ENCODE measurements at regions not wholly inside any gene's neighbourhood (a gene's known extent, or its start where the extent isn't known, plus 50 kb on each side); places are given as distances from the start of the nearest gene placed in this dataset.

DNA sequence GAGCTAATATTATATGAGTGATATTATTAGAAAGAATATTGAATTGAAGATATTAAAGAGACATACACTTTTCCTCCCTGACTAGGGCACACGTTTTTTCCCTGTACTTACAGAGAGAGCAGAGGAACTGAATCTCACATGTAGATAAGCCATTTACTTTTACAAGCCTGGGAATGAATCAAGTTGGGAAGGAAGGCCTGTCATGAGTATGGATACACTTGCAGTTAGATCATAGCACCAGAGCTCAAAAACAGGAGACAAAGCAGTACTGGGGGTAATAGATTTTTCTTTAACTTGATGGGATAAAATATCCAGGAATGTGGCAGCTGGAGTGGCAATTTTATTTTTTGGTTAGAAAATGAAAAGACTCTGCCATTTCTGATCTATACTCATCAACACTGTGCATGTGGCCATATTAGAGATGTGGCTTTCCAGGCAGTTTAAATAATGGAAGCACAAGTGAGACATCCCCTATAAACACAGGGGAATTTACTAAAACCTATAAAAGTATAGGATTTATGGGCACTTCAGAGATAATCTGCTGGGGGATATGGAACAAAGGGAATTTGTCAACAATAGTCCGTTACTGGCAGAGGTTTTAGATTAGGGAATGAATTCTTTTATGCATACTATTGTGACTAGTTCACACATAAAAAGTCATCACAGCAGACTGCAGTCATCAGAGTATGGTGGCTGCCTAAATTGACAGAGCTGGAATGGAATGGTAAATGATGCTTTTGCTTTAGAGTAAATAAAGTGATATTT, 657.7 kb upstream of the MBL2 start:
- TF ChIP-seq, protein P1, sequence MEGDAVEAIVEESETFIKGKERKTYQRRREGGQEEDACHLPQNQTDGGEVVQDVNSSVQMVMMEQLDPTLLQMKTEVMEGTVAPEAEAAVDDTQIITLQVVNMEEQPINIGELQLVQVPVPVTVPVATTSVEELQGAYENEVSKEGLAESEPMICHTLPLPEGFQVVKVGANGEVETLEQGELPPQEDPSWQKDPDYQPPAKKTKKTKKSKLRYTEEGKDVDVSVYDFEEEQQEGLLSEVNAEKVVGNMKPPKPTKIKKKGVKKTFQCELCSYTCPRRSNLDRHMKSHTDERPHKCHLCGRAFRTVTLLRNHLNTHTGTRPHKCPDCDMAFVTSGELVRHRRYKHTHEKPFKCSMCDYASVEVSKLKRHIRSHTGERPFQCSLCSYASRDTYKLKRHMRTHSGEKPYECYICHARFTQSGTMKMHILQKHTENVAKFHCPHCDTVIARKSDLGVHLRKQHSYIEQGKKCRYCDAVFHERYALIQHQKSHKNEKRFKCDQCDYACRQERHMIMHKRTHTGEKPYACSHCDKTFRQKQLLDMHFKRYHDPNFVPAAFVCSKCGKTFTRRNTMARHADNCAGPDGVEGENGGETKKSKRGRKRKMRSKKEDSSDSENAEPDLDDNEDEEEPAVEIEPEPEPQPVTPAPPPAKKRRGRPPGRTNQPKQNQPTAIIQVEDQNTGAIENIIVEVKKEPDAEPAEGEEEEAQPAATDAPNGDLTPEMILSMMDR (IDR thresholded peaks at IDR 0.05) = no peak
- no peak for TF ChIP-seq POLR2A (IDR thresholded peaks at IDR 0.05)

All from esophagus squamous epithelium (tissue), 4 donors.